OCI-LY1 (cell line): ENCODE measurements at regions not wholly inside any gene's neighbourhood (a gene's known extent, or its start where the extent isn't known, plus 50 kb on each side); places are given as distances from the start of the nearest gene placed in this dataset.

Experiments
- EZH2 ChIP-seq: fragments of 200-600 bp; sonication (generic), shearing (Covaris generic); IDR thresholded peaks from 2 replicates; pipeline ENCODE4 v1.8.0; 2017; ENCODE audit warnings: borderline replicate concordance, mixed run types, mild to moderate bottlenecking, antibody characterized with exemption, low read length, moderate library complexity, mixed read lengths
- TF ChIP-seq, protein P1 (sequence below): fragments of 200-600 bp; sonication (generic), shearing (Covaris generic); IDR thresholded peaks from 2 replicates; pipeline ENCODE4 v1.5.1; 2017; ENCODE audit warnings: mild to moderate bottlenecking, antibody characterized with exemption, low read length, moderate library complexity, mixed read lengths

DNA sequence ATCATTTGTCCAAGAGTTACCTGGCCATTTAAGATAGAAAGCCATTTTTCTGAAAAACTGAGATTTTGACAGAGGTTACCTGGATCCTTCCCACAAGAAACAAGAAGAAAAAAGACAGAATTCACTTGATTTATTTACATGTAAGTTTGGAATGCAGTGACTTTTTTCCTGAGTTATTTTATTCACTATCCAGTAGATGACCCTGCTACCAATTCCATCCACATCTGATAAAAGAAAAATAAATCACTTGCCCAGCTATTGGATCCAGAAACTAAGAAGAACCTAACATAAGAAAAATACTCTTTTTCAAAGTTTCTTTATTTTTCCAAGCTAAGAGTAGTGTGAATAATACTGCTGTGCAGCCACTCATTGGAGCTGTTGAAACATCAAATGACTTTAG, 275.2 kb downstream of the CETN3 start:
- TF ChIP-seq, protein P1, sequence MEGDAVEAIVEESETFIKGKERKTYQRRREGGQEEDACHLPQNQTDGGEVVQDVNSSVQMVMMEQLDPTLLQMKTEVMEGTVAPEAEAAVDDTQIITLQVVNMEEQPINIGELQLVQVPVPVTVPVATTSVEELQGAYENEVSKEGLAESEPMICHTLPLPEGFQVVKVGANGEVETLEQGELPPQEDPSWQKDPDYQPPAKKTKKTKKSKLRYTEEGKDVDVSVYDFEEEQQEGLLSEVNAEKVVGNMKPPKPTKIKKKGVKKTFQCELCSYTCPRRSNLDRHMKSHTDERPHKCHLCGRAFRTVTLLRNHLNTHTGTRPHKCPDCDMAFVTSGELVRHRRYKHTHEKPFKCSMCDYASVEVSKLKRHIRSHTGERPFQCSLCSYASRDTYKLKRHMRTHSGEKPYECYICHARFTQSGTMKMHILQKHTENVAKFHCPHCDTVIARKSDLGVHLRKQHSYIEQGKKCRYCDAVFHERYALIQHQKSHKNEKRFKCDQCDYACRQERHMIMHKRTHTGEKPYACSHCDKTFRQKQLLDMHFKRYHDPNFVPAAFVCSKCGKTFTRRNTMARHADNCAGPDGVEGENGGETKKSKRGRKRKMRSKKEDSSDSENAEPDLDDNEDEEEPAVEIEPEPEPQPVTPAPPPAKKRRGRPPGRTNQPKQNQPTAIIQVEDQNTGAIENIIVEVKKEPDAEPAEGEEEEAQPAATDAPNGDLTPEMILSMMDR: no peak
- no peak for TF ChIP-seq EZH2
